Testis (tissue), 2 donors: ENCODE measurements at regions not wholly inside any gene's neighbourhood (a gene's known extent, or its start where the extent isn't known, plus 50 kb on each side); places are given as distances from the start of the nearest gene placed in this dataset.

Experiments used
- CTCF ChIP-seq, 3 experiments: fragments of 450-650 bp in 2 of 3; fragments of 200-600 bp in 1 of 3; sonication (generic) in 1 of 3; IDR thresholded peaks; one replicate each; pipeline ENCODE4 v1.5.1; 2016 to 2019; ENCODE audit warnings: antibody characterized with exemption in 3 of 3, mild to moderate bottlenecking in 2 of 3, moderate library complexity in 1 of 3
- POLR2A ChIP-seq: fragments of 450-650 bp; IDR thresholded peaks from one replicate; pipeline ENCODE4 v1.6.1; 2017; ENCODE audit warnings: antibody characterized with exemption, mild to moderate bottlenecking, moderate library complexity

DNA sequence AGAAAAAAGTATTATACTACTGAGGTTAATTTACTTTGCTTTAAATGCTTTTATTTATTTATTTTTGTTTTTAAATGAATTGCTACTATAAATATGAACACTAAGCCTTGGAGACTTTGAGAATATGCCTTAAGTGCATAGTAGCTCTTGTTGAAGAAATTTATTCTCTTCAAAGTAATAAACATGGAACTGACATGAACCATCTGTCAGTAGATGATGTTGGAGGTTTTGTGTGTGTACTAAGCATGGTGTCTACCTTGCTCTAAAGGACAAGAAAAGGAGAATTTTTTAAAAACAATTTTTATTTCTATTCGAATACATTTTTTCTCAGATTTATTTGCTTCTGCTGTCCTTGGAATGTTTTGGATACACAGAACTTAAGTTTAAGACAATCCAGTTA is 81.1 kb upstream of the PDZRN3 start:
- TF ChIP-seq POLR2A: no peak
- no peak for TF ChIP-seq CTCF (IDR thresholded peaks at IDR 0.05)
